OCI-LY7 (cell line): ENCODE measurements at regions not wholly inside any gene's neighbourhood (a gene's known extent, or its start where the extent isn't known, plus 50 kb on each side); places are given as distances from the start of the nearest gene placed in this dataset.

Experiments
- EZH2phosphoT487 ChIP-seq: fragments of 200-600 bp; sonication (generic); IDR thresholded peaks from 2 replicates; pipeline ENCODE4 v1.6.1; 2018; ENCODE audit warnings: low read depth, borderline replicate concordance, mild to moderate bottlenecking, mixed run types, antibody characterized with exemption, low read length, moderate library complexity, mixed read lengths
- TF ChIP-seq, protein P1 (sequence below): fragments of 200-600 bp; sonication (generic); conservative IDR thresholded peaks from 2 replicates; pipeline ENCODE4 v1.5.1; 2014; ENCODE audit warnings: mild to moderate bottlenecking, antibody characterized with exemption, low read length, moderate library complexity, mixed read lengths

DNA sequence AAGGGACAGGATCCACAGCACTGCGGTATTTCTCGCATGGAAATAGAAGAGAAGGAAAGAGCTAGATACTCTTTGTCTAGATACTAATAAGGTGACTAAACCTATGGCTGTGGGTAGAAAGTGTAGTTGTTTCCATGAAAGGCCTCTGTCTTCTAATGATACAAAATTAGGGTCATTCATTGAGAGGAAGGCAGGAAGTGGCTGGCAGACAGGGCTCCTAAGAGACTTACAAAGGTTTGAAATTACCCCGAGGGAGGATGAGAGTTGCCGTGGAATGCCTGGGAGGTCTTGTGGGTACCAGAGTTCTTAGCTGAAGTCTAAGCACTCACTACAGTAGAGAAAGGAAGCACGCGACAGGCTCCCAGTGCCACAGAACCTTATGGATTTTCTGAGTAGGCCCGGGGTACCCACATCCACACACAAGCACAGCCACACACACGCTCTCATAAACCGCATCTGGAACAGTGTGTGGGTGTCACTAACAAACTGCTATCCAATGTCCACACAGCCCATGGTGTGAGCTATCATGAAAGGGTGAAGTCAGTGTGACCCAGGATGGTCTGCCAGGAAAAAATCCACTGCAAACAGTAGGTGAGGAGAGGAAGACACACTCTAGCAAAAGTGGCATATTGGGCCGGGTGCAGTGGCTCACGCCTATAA is 221.4 kb downstream of the FAM43A start:
- TF ChIP-seq, protein P1, sequence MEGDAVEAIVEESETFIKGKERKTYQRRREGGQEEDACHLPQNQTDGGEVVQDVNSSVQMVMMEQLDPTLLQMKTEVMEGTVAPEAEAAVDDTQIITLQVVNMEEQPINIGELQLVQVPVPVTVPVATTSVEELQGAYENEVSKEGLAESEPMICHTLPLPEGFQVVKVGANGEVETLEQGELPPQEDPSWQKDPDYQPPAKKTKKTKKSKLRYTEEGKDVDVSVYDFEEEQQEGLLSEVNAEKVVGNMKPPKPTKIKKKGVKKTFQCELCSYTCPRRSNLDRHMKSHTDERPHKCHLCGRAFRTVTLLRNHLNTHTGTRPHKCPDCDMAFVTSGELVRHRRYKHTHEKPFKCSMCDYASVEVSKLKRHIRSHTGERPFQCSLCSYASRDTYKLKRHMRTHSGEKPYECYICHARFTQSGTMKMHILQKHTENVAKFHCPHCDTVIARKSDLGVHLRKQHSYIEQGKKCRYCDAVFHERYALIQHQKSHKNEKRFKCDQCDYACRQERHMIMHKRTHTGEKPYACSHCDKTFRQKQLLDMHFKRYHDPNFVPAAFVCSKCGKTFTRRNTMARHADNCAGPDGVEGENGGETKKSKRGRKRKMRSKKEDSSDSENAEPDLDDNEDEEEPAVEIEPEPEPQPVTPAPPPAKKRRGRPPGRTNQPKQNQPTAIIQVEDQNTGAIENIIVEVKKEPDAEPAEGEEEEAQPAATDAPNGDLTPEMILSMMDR = no peak
- TF ChIP-seq EZH2phosphoT487 = no peak
